ENCODE measurements at regions not wholly inside any gene's neighbourhood (a gene's known extent, or its start where the extent isn't known, plus 50 kb on each side); places are given as distances from the start of the nearest gene placed in this dataset.

- TF ChIP-seq, protein P1, sequence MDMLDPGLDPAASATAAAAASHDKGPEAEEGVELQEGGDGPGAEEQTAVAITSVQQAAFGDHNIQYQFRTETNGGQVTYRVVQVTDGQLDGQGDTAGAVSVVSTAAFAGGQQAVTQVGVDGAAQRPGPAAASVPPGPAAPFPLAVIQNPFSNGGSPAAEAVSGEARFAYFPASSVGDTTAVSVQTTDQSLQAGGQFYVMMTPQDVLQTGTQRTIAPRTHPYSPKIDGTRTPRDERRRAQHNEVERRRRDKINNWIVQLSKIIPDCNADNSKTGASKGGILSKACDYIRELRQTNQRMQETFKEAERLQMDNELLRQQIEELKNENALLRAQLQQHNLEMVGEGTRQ (CRISPR knock-in tag; IDR thresholded peaks at IDR 0.05), result no peak
- TF ChIP-seq SMARCA5 (IDR thresholded peaks at IDR 0.05) (no peak), CEBPB (tag; IDR thresholded peaks at IDR 0.05) (no peak), HDAC6 (IDR thresholded peaks at IDR 0.05; ENCODE audit: low read depth, low read length) (no peak), NELFE (IDR thresholded peaks at IDR 0.05; ENCODE audit: insufficient read depth, insufficient read length) (no peak), SMARCC2 (IDR thresholded peaks at IDR 0.05; ENCODE audit: low read depth) (no peak), SAP30 (IDR thresholded peaks at IDR 0.05; ENCODE audit: borderline replicate concordance, insufficient read depth, low read depth, low read length, poor library complexity, severe bottlenecking) (no peak), MEF2A (IDR thresholded peaks at IDR 0.05; ENCODE audit: control insufficient read depth, low read depth, low read length) (no peak), ARNT (IDR thresholded peaks at IDR 0.05) (no peak), ZBTB17 (CRISPR knock-in tag; IDR thresholded peaks at IDR 0.05) (peak; percentile 56; the same call in 1 of the 2 replicates), PML (IDR thresholded peaks at IDR 0.05; ENCODE audit: low read length) (no peak), TBL1XR1 (IDR thresholded peaks at IDR 0.05; ENCODE audit: low read length in 2 of 2) (no peak), ZNF75A (CRISPR knock-in tag; IDR thresholded peaks at IDR 0.05) (no peak), ZNF121 (CRISPR knock-in tag; conservative IDR thresholded peaks at IDR 0.05) (no peak), ZNF507 (tag; conservative IDR thresholded peaks at IDR 0.05) (no peak), STAT5A (IDR thresholded peaks at IDR 0.05; ENCODE audit: borderline replicate concordance, low read length) (no peak), PCBP1 (IDR thresholded peaks at IDR 0.05; ENCODE audit: low read depth, low read length, poor library complexity, severe bottlenecking) (no peak)
- TF ChIP-seq, protein P2, sequence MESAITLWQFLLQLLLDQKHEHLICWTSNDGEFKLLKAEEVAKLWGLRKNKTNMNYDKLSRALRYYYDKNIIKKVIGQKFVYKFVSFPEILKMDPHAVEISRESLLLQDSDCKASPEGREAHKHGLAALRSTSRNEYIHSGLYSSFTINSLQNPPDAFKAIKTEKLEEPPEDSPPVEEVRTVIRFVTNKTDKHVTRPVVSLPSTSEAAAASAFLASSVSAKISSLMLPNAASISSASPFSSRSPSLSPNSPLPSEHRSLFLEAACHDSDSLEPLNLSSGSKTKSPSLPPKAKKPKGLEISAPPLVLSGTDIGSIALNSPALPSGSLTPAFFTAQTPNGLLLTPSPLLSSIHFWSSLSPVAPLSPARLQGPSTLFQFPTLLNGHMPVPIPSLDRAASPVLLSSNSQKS (CRISPR knock-in tag; IDR thresholded peaks at IDR 0.05), result no peak
- TF ChIP-seq, protein P3, sequence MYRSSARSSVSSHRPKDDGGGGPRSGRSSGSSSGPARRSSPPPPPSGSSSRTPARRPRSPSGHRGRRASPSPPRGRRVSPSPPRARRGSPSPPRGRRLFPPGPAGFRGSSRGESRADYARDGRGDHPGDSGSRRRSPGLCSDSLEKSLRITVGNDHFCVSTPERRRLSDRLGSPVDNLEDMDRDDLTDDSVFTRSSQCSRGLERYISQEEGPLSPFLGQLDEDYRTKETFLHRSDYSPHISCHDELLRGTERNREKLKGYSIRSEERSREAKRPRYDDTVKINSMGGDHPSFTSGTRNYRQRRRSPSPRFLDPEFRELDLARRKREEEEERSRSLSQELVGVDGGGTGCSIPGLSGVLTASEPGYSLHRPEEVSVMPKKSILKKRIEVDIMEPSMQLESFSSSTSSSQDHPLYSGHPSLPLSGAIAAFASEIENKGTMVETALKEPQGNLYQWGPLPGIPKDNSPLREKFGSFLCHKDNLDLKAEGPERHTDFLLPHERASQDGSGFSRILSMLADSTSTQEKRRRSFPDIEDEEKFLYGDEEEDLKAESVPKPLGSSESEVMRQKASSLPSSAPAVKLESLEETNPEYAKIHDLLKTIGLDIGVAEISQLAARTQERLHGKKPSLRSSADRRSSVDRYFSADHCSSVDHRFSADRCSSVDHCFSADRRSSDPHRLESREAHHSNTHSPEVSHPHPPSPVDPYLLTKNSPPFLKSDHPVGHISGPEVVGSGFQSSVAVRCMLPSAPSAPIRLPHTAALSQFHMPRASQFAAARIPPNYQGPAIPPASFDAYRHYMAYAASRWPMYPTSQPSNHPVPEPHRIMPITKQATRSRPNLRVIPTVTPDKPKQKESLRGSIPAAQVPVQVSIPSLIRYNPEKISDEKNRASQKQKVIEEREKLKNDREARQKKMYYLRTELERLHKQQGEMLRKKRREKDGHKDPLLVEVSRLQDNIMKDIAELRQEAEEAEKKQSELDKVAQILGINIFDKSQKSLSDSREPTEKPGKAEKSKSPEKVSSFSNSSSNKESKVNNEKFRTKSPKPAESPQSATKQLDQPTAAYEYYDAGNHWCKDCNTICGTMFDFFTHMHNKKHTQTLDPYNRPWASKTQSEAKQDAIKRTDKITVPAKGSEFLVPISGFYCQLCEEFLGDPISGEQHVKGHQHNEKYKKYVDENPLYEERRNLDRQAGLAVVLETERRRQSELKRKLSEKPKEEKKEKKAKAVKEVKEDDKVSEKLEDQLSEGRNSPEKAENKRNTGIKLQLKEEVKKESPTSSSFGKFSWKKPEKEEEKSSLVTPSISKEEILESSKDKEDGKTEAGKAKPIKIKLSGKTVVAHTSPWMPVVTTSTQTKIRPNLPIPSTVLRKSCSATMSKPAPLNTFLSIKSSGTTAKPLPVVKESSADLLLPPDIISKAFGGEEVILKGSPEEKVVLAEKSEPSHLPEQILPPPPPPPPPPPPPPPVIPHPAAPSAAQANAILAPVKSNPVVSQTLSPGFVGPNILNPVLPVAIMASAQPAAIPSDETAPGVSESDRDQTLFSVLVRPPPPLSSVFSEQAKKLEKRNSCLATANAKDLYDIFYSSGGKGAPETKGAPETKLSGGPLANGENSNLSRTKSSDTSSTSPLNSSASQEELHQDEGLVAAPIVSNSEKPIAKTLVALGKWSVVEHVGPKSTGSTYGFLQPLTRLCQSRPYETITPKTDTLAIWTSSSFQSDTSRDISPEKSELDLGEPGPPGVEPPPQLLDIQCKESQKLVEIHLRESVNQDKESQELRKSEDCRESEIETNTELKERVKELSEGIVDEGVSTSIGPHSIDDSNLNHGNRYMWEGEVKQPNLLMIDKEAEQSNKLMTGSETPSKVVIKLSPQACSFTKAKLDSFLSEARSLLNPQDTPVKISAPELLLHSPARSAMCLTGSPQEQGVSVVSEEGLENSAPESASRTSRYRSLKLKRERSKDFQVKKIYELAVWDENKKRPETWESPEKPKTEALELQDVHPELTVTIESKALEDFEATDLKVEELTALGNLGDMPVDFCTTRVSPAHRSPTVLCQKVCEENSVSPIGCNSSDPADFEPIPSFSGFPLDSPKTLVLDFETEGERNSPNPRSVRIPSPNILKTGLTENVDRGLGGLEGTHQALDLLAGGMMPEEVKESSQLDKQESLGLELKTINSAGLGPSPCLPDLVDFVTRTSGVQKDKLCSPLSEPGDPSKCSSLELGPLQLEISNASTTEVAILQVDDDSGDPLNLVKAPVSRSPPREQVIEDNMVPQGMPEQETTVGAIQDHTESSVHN (IDR thresholded peaks at IDR 0.05; ENCODE audit: borderline replicate concordance in 1 of 2, low read depth in 1 of 2), result no peak
These were observed 51.0 kb upstream of the CD93 start (continued) for GRCh38 chr20:23136893-23137745.
